Keratinocyte (primary cell): ENCODE measurements at regions not wholly inside any gene's neighbourhood (a gene's known extent, or its start where the extent isn't known, plus 50 kb on each side); places are given as distances from the start of the nearest gene placed in this dataset.

Source experiments
- DNase-seq: peaks from one replicate; pipeline ENCODE4 v3.0.0-alpha.2; 2011; ENCODE audit warnings: low read depth, missing footprints, low spot score
- FAIRE-seq: peaks from 2 replicates; lab custom pipeline; 2011; peaks lifted over from hg19 to GRCh38; lab: Jason Lieb, UNC
- H2AFZ ChIP-seq: 2 replicates; pipeline ENCODE4 v1.6.0; 2012; ENCODE audit warnings: low read length, control low read depth, inconsistent platforms; ENCODE audit not compliant: control insufficient read depth
- H3K27ac ChIP-seq: 2 replicates; pipeline ENCODE4 v1.5.1; 2011; ENCODE audit warnings: low read length; ENCODE audit not compliant: control insufficient read depth, insufficient read depth
- H3K27me3 ChIP-seq: 3 replicates; pipeline ENCODE4 v1.6.0; 2011; ENCODE audit warnings: low read length; ENCODE audit not compliant: control insufficient read depth, insufficient read depth; ENCODE audit errors: extremely low read depth
- H3K36me3 ChIP-seq, 2 experiments: 2 replicates in 1 of 2; 3 replicates in 1 of 2; pipeline ENCODE4 v1.5.1; 2011; ENCODE audit warnings: low read length in 2 of 2, mild to moderate bottlenecking in 1 of 2; ENCODE audit not compliant: control insufficient read depth in 2 of 2, insufficient read depth in 2 of 2; ENCODE audit errors: extremely low read depth in 1 of 2
- H3K4me1 ChIP-seq: 3 replicates; pipeline ENCODE4 v1.5.1; 2011; ENCODE audit warnings: low read length; ENCODE audit not compliant: control insufficient read depth, insufficient read depth; ENCODE audit errors: extremely low read depth
- H3K4me2 ChIP-seq: 3 replicates; pipeline ENCODE4 v1.6.0; 2011; ENCODE audit warnings: low read depth, low read length; ENCODE audit not compliant: control insufficient read depth, insufficient read depth; ENCODE audit errors: extremely low read depth
- H3K4me3 ChIP-seq, 3 experiments: fragments of 200-600 bp in 1 of 3; sonication (generic) in 1 of 3; 2 replicates in 2 of 3; 3 replicates in 1 of 3; pipeline ENCODE4 v1.5.1; 2011 to 2016; ENCODE audit warnings: low read length in 3 of 3, mild to moderate bottlenecking in 3 of 3, control low read depth in 2 of 3, inconsistent platforms in 1 of 3, low read depth in 1 of 3, mixed read lengths in 1 of 3, mixed run types in 1 of 3, moderate library complexity in 1 of 3; ENCODE audit not compliant: control insufficient read depth in 2 of 3, insufficient read depth in 2 of 3; ENCODE audit errors: extremely low read depth in 1 of 3
- H3K79me2 ChIP-seq: 2 replicates; pipeline ENCODE4 v1.6.0; 2012; ENCODE audit warnings: low read length; ENCODE audit not compliant: control insufficient read depth, insufficient read depth
- H3K9ac ChIP-seq: 3 replicates; pipeline ENCODE4 v1.6.0; 2011; ENCODE audit warnings: low read length; ENCODE audit not compliant: control insufficient read depth, insufficient read depth; ENCODE audit errors: extremely low read depth
- H3K9me1 ChIP-seq: 3 replicates; pipeline ENCODE4 v1.6.0; 2011; ENCODE audit warnings: low read length; ENCODE audit not compliant: control insufficient read depth, insufficient read depth; ENCODE audit errors: extremely low read depth
- H3K9me3 ChIP-seq: 2 replicates; pipeline ENCODE4 v1.5.1; 2012; ENCODE audit warnings: low read depth, low read length; ENCODE audit not compliant: control insufficient read depth
- H4K20me1 ChIP-seq: 3 replicates; pipeline ENCODE4 v1.6.0; 2011; ENCODE audit warnings: low read length; ENCODE audit not compliant: control insufficient read depth, insufficient read depth; ENCODE audit errors: extremely low read depth
- CTCF ChIP-seq, 3 experiments: IDR thresholded peaks in 1 of 3; conservative IDR thresholded peaks in 1 of 3; optimal IDR thresholded peaks in 1 of 3; 2 replicates in 2 of 3; 3 replicates in 1 of 3; pipeline versions ENCODE3 to v1.5.1; 2011; ENCODE audit warnings: low read length in 3 of 3, mild to moderate bottlenecking in 3 of 3, moderate library complexity in 2 of 3, control low read depth in 1 of 3, inconsistent platforms in 1 of 3; ENCODE audit not compliant: insufficient read depth in 2 of 3; ENCODE audit errors: extremely low read depth in 1 of 3
- EZH2 ChIP-seq: IDR thresholded peaks from one replicate; pipeline ENCODE4 v1.6.1; 2012; ENCODE audit warnings: inconsistent platforms, mild to moderate bottlenecking, low read length, moderate library complexity
- dilution Hi-C: fragments of 300-500 bp; cut with MboI; formaldehyde crosslinking; loops from one replicate; pipeline ENCODE4 v1.7.0; 2020; ENCODE audit warnings: low sequenced_read_pairs; ENCODE audit not compliant: extremely low pct_ligation_motif_present

- Histone ChIP-seq H3K9ac (no peak overlapping the region), H3K4me1 (no peaks in the 10 kb centered on the region), H3K9me3 (no peaks in the 10 kb centered on the region), H3K79me2 (no peaks in the 10 kb centered on the region), H3K27me3 (no peaks in the 10 kb centered on the region), H3K36me3 (no peaks in the 10 kb centered on the region), H3K27ac (no peak overlapping the region), H3K4me2 (no peak overlapping the region), H2AFZ (no peak overlapping the region), H4K20me1 (no peaks in the 10 kb centered on the region), H3K4me3 (no peak overlapping the region), H3K9me1 (no peaks in the 10 kb centered on the region)
- FAIRE-seq (no peak), DNase-seq (no peak)
- TF ChIP-seq EZH2 (no peak), CTCF (optimal IDR thresholded peaks at IDR 0.05 in 1 of 3, IDR thresholded peaks at IDR 0.05 in 1 of 3, conservative IDR thresholded peaks at IDR 0.05 in 1 of 3; ENCODE audit: extremely low read depth in 1 of 3, insufficient read depth in 2 of 3, low read length in 3 of 3) (no peak)
- dilution Hi-C loops, result no loop called here
These were observed 421.6 kb upstream of the SLC10A2 start for GRCh38 chr13:103487841-103488240.

- dilution Hi-C loops, result no loop called here
- no peaks in the 10 kb centered on the region for H3K4me1 ChIP-seq
- no peak overlapping the region for H3K27ac ChIP-seq
- no peaks in the 10 kb centered on the region for H3K27me3 ChIP-seq
- H3K4me3 ChIP-seq, result no peak overlapping the region
- no peaks in the 10 kb centered on the region for H3K9me1 ChIP-seq
- no peak for TF ChIP-seq CTCF (optimal IDR thresholded peaks at IDR 0.05 in 1 of 3, IDR thresholded peaks at IDR 0.05 in 1 of 3, conservative IDR thresholded peaks at IDR 0.05 in 1 of 3; ENCODE audit: extremely low read depth in 1 of 3, insufficient read depth in 2 of 3, low read length in 3 of 3)
- TF ChIP-seq EZH2, result no peak
- no peaks in the 10 kb centered on the region for H4K20me1 ChIP-seq
- H3K79me2 ChIP-seq, result no peaks in the 10 kb centered on the region
- no peak for DNase-seq
- no peak overlapping the region for H3K9ac ChIP-seq
- H2AFZ ChIP-seq, result no peak overlapping the region
- H3K4me2 ChIP-seq, result no peak overlapping the region
- no peaks in the 10 kb centered on the region for H3K36me3 ChIP-seq
- FAIRE-seq, result no peak
- no peaks in the 10 kb centered on the region for H3K9me3 ChIP-seq
These were observed 406.9 kb upstream of the SLC10A2 start for GRCh38 chr13:103473081-103473480.
